Ascending aorta (tissue), 2 donors: ENCODE measurements at regions not wholly inside any gene's neighbourhood (a gene's known extent, or its start where the extent isn't known, plus 50 kb on each side); places are given as distances from the start of the nearest gene placed in this dataset.

Experiments used
- DNase-seq, 2 donors: peaks; one replicate each; pipeline ENCODE4 v3.0.0-alpha.2; 2019; ENCODE audit warnings: low spot score in 2 of 2
- H3K27ac ChIP-seq, 2 donors: fragments of 200-600 bp; sonication (generic); one replicate each; pipeline ENCODE4 v1.5.1; 2016 to 2017; ENCODE audit warnings: mild to moderate bottlenecking in 1 of 2
- H3K27me3 ChIP-seq: fragments of 200-600 bp; sonication (generic); one replicate; pipeline ENCODE4 v1.5.1; 2017
- H3K36me3 ChIP-seq, 2 donors: fragments of 200-600 bp; sonication (generic); one replicate each; pipeline ENCODE4 v1.5.1; 2016
- H3K4me1 ChIP-seq, 2 donors: fragments of 200-600 bp; sonication (generic); one replicate each; pipeline ENCODE4 v1.5.1; 2016 to 2017; ENCODE audit warnings: mild to moderate bottlenecking in 1 of 2
- H3K4me3 ChIP-seq, 2 donors: fragments of 200-600 bp; sonication (generic); one replicate each; pipeline ENCODE4 v1.5.1; 2016 to 2017; ENCODE audit warnings: mild to moderate bottlenecking in 1 of 2
- H3K9me3 ChIP-seq, 2 donors: fragments of 200-600 bp; sonication (generic); one replicate each; pipeline ENCODE4 v1.5.1; 2016
- CTCF ChIP-seq, 3 experiments: fragments of 200-600 bp in 2 of 3; fragments of 450-650 bp in 1 of 3; sonication (generic) in 2 of 3; IDR thresholded peaks; one replicate each; pipeline ENCODE4 v1.5.1; 2016 to 2019; ENCODE audit warnings: antibody characterized with exemption in 3 of 3, mild to moderate bottlenecking in 1 of 3, moderate library complexity in 1 of 3
- intact Hi-C: fragments of 100-400 bp; cut with DNase I; formaldehyde crosslinking; loops from one replicate; pipeline ENCODE4 v1.15.1; 2023

- Histone ChIP-seq H3K4me3 (no peak overlapping the region), H3K4me1 (no peaks in the 10 kb centered on the region), H3K9me3 (no peaks in the 10 kb centered on the region), H3K27ac (no peak overlapping the region), H3K36me3 (no peaks in the 10 kb centered on the region), H3K27me3 (no peaks in the 10 kb centered on the region)
- no peak for DNase-seq
- intact Hi-C loops = no loop called here
- TF ChIP-seq CTCF (IDR thresholded peaks at IDR 0.05) = no peak
Observed at GRCh38 chr9:82406456-82407085, 418.0 kb downstream of the SPATA31D1 start.

- Histone ChIP-seq H3K4me1 (no peaks in the 10 kb centered on the region), H3K27me3 (no peaks in the 10 kb centered on the region), H3K36me3 (no peaks in the 10 kb centered on the region), H3K9me3 (no peaks in the 10 kb centered on the region), H3K27ac (no peak overlapping the region), H3K4me3 (no peak overlapping the region)
- no peak for TF ChIP-seq CTCF (IDR thresholded peaks at IDR 0.05)
- intact Hi-C loops = no loop called here
- DNase-seq = no peak
Observed at GRCh38 chr9:82410306-82410705, 421.7 kb downstream of the SPATA31D1 start.

GRCh38 chr9:82410866-82411265 is 422.3 kb downstream of the SPATA31D1 start:
- Histone ChIP-seq H3K36me3 (no peaks in the 10 kb centered on the region), H3K27me3 (no peaks in the 10 kb centered on the region), H3K4me1 (no peaks in the 10 kb centered on the region), H3K4me3 (no peak overlapping the region), H3K27ac (no peak overlapping the region), H3K9me3 (no peaks in the 10 kb centered on the region)
- no peak for DNase-seq
- TF ChIP-seq CTCF (IDR thresholded peaks at IDR 0.05) = no peak
- intact Hi-C loops = no loop called here

GRCh38 chr9:82412586-82413305 is 424.2 kb downstream of the SPATA31D1 start:
- Histone ChIP-seq H3K36me3 (no peaks in the 10 kb centered on the region), H3K9me3 (no peaks in the 10 kb centered on the region)
- no peak for DNase-seq

GRCh38 chr9:82417501-82417900 is 428.9 kb downstream of the SPATA31D1 start:
- Histone ChIP-seq H3K27ac (no peak overlapping the region), H3K4me3 (no peak overlapping the region), H3K9me3 (no peaks in the 10 kb centered on the region), H3K27me3 (no peaks in the 10 kb centered on the region), H3K36me3 (no peaks in the 10 kb centered on the region), H3K4me1 (no peaks in the 10 kb centered on the region)
- intact Hi-C loops = no loop called here
- no peak for DNase-seq
- TF ChIP-seq CTCF (IDR thresholded peaks at IDR 0.05) = no peak

More at GRCh38 chr9:82412586-82413305, 424.2 kb downstream of the SPATA31D1 start:
- intact Hi-C loops = no loop called here
- no peak overlapping the region for H3K27ac ChIP-seq
- no peaks in the 10 kb centered on the region for H3K4me1 ChIP-seq
- no peaks in the 10 kb centered on the region for H3K27me3 ChIP-seq
- no peak overlapping the region for H3K4me3 ChIP-seq
- TF ChIP-seq CTCF (IDR thresholded peaks at IDR 0.05) = no peak
